GM04503 (cell line): ENCODE measurements at regions not wholly inside any gene's neighbourhood (a gene's known extent, or its start where the extent isn't known, plus 50 kb on each side); places are given as distances from the start of the nearest gene placed in this dataset.

Experiments
- DNase-seq: peaks from one replicate; pipeline ENCODE4 v3.0.0-alpha.2; 2012; ENCODE audit warnings: low read depth

DNA sequence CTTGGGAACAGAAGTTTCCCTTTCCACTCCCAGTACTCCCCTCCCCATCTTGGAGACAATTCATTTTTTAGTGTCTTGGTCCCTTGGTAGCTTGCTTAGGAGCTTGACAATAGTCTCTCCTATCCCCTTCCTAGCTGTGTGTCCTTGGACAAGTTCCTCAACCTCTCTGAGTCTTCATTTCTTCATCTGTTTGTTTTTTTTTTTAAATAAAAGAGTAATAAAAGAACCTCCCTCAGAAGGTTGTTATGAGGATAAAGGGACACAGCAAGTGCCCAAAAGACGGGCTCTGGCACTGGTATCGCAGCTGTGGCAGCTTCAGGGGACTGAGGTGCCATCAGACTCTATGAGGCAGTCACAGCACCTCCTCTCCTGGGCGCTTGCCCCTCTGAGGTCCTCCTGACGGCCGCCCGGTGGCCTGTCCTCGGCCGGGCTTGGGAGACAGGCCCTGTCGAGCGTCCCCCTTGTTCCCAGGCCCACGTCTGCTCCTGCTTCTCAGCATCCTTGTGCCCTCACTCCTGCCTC lies 689.2 kb downstream of the MATN1 start:
- no peak for DNase-seq

DNA sequence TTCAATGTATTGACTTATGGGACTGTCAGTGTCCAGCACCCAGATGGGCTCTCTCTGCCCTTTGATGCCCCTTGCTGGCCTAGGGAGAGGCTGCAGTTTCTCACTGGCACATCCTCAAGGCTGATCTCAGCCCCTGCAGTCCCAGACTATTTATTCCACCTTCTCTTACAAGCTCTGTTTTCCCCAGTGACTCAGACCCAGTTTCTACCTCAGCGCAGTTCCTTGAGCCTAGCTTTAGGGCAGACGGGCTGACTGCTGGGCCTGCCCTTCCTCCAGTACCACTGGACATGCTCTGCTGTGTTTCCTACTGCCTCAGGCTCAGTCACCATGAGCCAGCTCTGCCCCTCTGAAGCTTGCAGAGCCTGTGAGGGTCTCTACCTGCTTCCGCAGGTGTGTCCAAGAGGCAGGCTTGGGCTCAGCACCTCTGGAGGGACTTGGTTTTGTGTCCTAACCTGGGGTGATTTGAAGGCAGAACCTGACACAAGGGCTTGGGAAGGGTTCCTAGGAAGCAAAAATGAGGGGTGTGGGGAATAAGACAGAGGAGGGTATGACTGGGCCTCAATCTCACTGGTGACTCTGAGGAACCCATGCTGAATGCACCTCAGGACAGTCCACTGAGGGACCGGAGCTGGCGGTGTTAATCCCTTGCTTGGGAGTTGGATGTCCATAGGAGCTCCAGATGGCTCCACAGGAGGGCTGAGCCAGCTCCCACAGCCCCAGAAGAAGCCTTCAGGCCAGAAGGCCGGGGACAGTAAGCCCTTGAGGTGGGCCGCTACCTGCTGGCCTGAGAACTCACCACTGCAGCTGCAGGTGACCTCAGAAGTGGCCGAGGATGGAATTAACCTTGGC lies 689.9 kb downstream of the MATN1 start:
- DNase-seq: no peak

DNA sequence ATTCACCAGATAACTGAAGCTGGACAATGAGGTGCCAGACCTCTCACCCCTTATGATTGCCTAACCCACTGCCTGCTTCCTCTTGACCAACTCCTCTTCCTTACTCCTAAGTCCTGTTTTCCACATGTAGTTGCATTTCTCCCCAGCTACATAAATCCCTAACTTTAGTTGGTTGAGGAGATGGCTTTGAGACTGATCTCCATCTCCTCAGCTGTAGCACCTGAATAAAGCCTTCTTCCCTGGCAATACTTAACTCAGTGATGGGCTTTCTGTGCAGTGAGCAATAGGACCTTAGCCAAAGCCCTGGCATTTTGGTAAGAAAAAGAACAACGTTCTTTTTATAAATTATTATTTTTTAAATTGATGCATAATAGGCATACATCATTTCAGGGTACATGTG lies 691.1 kb downstream of the MATN1 start:
- no peak for DNase-seq

DNA sequence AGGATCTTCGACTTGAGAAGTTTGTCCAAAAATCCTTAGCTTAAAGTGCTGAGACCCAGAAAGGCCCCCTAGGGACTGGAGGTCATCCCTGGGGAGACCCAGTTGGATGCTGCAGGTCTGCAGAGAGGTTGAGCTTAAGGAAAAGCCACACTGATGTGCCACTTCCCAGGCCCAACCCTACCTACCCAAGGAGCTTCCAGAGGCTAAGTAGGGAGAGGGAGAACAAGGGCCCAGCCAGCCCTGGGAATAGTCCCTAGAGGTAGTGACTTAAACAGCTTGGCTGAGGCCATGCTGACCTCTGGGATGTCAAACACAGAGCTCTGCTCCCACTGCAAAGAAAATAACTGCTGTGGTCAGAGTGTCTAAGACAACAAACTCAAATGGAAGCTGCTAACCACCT lies 693.7 kb downstream of the MATN1 start:
- no peak for DNase-seq

DNA sequence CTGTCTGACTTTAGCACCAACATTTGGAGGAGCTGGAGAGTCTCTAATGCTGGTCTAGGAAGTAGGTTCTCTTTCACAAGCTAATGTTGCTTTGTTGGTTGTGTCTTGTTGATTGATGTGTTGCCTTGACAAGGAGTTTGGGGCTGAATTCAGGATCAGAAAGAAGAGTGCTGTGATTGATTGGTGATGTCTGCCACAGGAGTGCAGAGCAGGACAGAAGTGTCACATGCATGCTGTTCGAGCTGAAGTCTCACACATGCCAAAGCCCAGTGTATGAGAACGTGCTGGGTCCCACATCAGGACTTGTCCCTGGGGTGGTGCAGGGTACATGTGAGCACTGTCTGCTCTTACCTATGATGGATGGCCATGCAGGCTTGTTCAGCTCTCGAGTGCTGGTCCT lies 694.4 kb downstream of the MATN1 start:
- DNase-seq: no peak

DNA sequence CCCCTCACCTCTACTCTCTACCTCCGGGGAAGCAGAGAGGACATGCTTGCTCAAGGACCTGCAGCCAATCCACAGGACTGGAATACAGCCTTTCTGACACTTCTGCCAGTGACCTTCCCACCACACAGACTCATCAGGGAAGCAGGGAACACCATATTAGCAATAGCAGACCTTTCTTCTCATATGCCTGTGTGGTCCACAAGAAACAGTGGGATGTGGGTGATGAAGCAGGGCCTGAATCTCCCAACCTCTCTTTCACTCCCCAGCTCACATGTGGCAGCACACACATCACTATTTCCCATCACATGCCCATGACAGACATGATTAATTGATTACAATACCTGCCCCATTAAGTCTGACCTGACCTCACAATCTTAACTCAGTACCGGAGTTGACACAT lies 695.1 kb downstream of the MATN1 start:
- no peak for DNase-seq

DNA sequence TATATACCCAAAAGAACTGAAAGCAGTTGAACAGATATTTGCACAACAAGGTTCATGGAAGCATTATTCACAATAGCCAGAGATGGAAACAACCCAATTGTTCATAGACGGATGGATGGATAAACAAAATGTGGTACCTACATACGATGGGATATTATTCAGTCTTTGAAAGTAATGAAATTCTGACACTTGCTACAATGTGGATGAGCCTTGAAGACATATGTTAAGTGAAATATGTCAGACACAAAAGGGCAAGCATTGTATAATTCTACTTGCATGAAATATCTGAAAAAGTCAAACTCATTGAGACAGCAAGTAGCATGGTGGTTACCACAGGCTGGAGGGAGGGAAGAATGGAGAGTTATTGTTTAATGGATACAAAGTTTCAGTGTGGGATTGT lies 696.1 kb downstream of the MATN1 start:
- DNase-seq: no peak

DNA sequence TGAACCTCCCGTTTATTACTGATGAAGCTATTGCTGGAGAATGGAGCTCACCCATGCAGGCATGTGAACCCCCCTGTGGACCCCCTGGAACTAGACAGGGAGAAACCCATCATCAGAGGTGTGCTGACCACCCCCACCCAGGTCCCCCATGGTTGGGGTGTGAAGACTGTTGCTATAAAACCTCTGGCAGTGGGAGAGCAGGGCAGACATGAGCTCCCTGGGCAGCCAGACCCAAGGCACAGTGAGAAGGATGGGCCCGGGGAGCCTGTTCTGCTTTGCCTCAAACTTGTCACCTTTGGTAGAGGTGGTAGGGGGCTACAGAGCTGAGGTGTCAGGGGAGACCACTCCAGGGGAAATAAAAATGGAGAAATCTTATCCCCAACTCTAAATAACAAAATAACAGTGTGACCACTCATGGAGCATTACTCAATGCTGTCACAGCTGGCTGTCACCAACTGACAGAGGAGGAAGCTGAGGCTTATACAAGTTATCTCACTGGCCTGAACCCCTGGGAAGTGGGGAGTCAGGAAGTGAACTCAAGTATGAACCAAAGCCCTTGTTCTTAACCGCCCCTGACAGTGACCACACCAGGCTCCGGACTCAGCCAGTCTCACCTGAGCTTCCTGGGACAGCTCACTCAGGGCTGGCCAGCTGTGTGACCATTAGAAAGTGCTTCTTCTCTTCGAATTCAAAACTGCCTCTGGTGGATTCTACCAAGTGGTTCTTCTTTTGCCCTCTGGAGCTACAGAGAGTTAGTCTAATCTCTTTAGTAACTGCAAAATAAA lies 698.8 kb downstream of the MATN1 start:
- DNase-seq: no peak

DNA sequence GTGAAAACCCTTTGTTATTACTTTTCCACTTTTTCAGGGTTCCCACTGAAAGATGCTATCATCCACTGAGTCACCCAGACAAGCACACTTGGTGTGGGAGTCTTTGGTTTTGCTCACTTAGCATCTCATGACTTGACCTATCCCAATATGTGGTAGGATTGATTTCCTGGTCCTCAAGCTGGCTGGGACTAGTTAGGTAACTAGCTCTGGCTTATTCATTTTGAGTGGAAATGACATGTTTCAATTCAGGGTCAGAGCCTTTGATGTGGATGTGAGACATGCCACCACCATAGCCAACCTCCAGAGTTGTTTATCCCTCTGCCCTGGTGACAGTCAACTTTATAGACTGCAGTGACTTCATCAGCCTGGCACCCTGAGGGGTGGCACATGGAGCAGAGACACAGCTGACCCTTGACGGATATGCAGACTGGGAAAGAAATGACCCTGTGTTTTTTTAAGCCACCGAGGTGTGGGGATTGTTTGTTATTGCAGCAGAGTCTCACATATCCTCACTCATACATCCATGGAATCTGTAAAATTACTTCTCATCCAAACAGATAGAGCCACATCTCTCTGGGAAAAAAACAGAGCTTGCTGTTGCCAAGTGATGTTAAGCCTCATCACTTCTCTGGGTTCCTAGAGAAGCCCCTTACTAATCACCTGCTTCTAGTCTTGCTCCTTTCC lies 699.9 kb downstream of the MATN1 start:
- no peak for DNase-seq

DNA sequence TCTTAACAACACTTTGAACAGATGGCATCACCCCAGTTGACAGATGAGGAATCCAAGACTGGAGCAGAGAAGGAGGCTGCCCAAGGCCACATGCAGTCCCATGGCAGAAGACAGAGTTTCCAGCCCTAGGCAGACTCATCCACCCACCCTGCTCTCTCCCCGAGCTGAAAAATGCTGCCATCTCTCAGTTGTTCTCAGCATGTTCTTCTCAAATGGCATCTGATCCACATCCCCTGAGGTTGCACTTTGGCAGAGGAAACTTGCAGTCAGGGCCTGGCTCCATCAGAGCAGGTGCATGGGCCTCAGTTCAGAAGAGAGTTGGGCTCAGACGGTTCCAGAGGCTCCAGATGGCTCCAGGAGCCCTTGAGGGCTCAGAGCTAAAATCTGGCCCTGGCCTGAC lies 709.4 kb downstream of the MATN1 start:
- no peak for DNase-seq

DNA sequence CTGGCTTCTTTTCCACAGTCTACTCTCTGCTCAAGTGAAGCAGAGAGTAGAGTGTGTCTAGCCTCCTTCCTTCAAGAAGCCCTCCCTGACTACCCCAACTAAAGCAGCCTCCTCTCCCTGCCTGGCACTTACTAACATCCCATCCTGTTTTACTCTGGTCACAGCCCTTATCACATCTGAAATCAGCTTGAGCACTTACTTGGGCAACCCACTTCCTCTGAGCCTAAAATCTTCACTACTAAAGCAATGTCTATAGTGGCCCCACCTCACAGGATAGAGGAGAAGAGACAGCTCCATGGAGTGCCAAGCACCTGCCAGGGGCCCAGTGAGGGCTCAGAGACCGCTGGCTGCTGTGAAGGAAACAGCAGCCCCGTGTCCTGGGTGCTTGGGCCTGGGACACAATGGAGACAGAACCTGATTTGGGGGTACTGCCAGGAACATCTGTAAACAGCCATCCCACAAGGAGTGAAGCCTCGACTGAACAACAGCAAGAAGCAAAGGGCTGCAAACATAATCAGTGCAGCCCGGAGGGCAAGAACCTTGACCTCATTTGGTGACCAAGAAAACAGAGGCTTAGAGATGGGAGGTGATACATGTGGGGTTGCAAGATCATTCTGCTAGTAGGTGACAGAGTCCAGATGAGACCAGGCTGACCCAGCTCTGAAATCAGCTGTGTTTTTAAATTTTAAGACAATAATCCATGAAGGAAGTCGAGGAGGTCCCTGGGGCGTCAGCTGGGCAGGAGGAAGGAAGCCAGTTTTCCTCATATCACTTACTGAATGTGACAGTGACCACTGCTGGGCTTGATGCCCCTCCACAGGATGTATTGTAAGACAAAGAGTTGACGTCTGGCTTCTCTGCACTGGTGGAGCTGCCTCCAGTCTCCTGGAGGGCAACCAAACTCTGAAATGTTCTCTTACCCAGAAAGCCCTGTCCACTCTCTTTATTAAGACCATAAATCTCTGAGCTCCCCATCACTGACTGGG lies 710.6 kb downstream of the MATN1 start:
- DNase-seq: no peak

DNA sequence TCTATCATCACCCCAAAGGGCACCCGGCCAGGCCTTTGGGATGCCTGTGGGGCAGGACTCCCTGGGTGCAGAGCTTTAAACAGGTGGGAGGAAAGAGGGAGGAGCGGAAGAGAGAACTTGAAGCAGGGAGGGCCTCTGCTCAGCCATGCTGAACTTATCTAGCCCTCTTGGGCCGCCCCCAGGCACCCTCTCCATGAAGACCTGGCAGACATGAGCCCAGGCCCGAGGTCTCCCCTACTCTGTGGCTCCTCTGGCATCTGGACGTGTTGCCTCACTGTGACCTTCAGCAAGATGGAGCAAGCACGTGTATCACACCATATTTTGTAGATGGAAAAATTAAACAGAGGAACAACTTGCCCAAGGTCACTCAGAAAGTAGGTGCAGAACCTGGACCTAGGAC lies 711.4 kb downstream of the MATN1 start:
- DNase-seq: no peak

DNA sequence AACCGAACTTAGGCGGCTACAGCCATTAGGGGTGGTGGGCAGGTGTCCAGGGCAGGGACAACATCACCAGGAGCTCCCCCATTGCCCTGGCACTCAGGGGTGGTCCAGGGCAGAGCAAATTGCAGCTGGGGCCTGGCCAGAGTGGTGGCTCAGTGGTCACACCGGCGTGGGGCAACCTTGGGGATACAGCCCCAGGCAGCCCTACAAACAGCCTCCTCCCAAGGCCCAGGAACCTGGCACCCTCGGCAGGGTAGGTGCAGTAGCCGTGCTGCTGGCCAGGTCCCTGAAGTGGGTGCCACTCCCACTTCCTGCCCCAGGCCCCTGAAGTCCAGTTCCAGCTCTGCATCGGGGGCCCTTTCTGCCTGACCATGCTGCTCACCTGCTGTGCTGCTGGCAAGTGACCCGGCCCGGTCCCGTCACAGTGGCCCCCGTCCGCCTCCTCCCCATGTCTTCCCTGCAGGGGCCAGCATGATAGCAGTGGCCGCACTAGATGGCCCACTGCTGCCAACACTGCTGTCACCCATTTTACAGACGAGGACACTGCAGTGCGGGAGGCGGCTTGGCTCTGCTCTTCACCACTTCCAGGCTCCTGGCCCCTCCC lies 712.8 kb downstream of the MATN1 start:
- DNase-seq: no peak

DNA sequence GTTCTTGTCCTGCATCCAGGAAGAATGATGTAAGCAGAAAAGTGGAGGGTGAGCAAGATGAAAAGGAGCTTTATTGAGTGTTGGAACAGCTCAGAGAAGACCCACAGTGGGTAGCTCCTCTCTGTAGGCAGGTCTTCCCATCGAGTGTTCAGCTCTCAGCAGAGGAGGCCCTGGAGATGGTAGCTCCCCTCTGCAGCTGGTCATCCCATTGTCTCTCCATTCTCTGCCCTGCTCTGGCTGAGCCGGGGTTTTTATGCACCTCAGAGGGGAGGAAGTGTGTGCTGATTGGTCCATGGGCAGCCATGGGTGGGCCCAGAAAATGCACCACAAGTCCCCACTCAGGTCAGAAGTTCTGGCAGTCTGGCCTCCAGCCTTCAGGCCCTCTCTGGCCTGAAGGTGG lies 713.7 kb downstream of the MATN1 start:
- no peak for DNase-seq

DNA sequence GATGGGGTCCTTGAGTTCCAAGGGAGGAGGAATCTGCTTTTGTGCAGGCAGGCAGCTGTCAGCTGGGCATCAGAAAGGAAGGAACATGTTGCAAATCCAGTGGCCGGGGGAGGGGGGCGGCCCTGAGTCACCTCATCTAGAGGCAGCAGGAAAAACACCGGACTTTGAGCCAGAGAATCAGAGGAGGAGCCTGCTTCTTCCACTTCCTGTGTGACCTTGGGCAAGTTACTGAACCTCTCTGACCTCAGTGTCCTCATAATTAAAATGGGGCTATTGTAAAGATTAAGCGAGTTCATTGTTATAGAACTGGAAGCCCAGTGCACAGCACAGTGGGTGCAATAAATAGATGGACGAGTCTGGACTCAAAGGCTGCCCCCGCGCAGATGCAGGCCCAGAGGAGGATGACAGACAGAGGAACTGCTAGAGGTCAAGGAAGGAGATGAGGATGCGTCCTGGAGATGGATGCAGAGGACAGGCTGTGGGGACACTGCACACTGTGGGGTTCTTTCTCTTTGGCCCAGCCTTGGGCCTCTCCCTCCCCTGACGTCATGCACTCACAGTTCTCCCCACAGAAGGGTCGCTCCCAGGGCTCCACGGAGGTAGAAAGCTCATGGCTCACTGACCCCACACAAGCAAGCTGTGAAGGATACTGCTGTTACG lies 714.3 kb downstream of the MATN1 start:
- no peak for DNase-seq

DNA sequence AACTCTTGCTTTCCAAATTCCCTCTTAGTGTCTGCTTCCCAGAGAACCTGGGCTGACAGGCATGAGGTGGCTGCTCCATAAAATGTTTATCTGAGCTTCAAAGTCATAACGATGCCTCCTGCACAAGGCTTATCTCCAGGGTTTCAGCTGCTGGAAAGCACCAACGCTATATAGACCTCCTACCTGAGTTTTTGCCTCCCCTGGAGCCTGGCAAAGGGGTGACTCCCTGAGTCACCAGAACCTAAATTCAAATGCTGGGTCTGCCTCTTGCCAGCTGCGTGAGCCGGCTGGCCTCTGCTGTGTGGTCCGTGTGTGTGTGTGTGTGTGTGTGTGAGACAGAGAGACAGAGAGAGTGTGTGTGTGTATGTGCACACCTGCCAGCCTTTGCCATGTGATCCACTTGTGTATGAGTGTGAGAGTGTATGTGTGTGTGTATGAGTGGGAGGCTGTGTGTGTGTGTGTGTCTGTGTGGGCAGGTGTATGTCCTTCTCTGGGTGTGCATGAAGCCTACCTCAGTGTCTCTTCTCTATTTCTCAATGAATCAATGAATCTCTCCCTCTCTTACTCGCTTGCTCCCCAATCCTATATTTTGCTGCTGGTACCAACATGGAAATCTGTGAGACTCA lies 714.9 kb downstream of the MATN1 start:
- no peak for DNase-seq

DNA sequence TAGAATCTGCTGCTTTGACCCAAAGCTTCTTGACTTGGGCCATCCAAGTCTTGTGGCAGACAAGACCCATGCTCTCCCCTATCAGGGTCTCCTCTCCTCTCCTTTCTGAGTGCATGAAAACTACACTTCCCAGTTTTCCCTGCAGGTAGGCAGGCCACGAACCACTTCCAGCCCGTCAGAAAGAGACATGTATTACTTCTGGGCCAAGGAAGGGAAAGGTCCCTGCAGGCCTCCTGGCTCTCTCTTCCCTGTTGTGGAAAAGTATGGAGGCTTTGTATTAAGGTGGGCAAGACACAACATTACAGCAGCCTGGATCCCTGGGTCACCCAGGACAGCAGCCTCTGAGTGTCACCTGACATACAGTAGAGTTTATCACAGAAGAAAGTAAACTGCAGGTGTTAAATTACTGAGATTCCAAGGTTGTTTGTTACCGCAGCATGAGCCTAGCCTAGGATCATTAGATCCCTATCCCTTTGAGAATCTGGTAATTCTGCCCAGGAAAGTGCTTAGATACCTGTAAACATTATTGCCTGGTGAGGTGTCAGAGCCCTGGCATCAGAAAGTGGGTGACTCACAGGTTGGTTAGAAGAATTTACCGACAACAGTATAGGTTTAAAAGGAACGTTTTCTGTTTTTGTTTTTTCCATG lies 717.3 kb downstream of the MATN1 start:
- DNase-seq: no peak

DNA sequence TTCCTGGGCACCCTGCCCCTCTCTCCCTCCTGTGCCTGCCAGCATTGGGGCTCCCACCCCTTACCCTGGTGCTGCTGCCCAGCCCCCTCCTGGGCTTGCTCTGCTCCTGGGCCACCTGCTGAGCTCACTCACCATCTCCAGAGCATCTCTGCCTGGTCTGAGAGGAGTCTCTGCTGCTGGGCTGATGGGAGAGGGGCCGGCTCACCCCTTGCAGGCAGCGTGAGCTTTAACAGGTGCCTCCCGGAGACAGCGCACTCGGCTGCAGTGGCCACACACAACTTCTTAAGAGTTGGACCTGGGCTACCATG lies 721.7 kb downstream of the MATN1 start:
- no peak for DNase-seq

DNA sequence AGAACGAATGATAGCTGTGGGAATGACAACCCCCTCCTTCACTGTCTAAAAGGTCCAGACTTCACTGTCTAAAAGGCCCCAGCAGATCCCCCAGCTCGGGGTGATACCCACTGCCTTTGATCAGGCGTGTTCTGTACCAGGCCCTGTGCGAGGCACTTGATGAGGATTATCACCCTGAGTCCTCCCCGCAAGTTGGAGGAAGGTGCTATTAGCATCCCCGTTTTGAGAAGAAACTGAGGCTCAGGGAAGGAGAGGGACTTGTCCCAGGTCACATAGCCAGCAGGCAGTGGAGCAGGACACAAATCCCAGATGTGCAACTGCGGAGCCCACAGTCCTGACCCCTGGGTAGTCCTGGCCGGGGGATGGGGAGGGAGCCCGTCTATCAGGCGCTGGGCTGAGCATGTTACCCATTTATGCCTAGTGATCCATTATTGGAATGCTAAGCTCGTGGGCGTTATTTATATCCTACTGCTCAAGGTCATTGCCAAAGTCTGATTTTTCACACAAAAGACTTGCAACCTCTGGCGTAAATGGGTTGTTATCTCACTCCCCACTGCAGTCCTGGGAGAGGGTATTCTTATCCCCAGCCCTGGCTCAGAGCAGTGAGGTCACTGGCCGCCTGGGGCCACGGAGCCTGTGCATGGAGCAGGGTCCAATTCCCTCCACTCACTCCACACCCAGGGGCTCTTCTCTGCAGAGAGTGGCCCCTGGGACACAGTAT lies 722.2 kb downstream of the MATN1 start:
- DNase-seq: no peak
